GM12873 (cell line): ENCODE measurements at regions not wholly inside any gene's neighbourhood (a gene's known extent, or its start where the extent isn't known, plus 50 kb on each side); places are given as distances from the start of the nearest gene placed in this dataset.

Experiments used
- TF ChIP-seq, protein P1 (sequence below): IDR thresholded peaks from 2 replicates; pipeline ENCODE4 v1.5.1; 2012; ENCODE audit warnings: low read depth, mild to moderate bottlenecking, moderate library complexity, low read length, control low read depth; ENCODE audit not compliant: insufficient read depth; ENCODE audit errors: missing control alignments

DNA sequence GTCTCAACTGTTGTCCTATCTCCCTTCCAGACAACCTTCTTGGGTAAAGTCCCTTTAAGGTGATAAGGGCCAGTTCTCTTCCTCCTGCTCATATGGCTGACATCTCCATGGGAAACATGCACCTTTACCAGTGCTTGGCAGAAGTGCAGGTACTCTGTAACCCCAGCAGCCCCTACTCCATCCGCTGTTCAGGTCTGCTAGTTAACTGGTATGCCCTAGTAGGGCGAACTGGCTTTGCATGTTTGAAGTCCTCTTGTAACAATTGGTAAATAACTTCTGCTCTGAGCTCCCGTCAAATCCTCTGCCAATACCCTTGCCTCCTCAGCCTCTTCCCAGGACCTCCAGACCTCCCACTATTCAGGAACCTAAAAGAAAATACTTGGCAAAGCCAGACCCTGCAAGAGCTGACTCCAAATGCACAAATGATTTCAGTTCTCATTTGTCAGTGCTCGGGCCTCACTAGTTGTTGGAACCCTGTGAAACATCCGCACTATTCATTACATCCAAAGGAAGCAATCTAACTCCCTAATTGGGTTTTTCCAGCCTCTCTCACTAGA is 703.7 kb downstream of the MAFB start:
- TF ChIP-seq, protein P1, sequence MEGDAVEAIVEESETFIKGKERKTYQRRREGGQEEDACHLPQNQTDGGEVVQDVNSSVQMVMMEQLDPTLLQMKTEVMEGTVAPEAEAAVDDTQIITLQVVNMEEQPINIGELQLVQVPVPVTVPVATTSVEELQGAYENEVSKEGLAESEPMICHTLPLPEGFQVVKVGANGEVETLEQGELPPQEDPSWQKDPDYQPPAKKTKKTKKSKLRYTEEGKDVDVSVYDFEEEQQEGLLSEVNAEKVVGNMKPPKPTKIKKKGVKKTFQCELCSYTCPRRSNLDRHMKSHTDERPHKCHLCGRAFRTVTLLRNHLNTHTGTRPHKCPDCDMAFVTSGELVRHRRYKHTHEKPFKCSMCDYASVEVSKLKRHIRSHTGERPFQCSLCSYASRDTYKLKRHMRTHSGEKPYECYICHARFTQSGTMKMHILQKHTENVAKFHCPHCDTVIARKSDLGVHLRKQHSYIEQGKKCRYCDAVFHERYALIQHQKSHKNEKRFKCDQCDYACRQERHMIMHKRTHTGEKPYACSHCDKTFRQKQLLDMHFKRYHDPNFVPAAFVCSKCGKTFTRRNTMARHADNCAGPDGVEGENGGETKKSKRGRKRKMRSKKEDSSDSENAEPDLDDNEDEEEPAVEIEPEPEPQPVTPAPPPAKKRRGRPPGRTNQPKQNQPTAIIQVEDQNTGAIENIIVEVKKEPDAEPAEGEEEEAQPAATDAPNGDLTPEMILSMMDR: no peak

DNA sequence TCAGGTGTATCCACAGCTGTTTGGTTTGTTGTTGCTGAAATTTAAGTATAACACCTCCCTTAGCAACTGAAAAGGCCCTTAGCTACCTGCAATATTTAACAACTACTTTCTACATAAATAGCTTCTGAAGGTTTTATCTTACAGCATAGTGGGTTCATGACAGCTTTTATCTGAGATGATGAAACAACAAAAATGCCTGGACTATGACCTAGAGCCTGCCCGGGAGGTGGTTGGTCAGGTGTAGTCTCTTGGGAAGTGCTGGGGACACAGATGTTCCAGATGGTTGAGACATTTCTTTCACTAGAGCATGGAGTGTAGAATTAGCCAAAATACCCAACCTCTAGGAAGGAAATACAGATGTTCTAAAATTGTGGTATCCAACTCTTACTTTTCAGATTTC is 705.4 kb downstream of the MAFB start:
- TF ChIP-seq, protein P1: no peak

DNA sequence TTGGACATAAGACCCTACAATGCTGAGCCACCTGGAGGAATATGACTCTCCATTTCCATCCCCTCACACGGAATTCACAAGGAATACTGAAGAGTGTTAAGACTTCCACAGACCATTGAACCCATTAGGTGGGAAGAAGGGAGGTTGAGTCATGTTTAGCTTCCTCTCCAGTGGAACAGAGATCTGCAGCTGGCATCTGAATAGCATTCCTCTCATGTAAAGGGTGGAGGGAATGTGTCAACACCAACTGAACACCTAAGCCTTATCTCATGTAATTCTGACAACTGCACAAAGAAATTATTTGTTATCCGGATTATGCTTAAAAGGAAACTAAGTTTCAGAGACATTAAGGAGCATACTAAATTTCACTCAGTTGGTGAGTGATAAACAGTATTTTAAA is 705.9 kb downstream of the MAFB start:
- TF ChIP-seq, protein P1: no peak

DNA sequence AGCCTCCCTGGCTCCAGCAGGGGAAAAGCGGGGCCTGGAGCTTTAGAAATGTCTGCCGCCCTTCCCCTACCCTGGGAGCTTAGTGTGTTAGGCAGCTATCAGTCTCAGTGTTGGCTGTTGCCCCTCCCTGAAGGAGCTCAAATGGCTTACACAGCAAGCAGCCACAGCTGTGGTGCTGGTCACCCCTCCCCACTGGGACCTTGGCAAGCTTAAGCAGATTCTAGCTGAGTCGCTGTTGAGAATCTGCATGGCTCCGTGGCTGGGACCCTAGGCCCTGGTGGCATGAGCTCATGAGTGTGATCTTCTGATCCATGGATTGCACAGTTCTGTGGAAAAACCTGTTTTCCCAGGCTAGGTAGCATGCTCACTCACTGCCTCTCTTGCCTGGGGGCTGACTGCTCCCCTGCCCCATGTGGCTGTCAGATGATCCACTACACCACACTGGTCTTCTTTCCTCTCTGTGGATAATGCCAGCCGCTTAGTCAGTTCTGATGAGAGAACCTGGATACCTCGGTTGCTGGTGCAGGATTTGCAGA is 714.0 kb downstream of the MAFB start:
- TF ChIP-seq, protein P1: no peak

DNA sequence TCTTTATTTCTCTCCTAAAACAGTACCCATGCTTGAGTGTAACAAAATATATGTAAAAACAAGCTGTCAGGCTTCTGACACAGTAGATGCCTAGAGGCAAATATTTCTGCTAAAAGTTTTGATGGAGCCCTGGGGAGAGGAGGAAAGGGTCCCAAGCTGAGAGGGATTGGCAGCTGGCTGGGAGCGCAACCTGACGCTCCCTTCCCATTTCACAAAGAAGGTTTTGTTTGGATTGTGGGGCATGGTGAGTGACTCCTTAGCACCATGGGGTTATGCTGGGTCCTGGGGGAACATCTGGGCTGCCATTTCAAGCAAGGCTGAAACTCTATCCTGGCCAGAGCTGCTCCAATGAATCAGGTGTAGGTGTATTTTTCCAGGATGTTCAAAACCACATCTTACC is 720.5 kb downstream of the MAFB start:
- TF ChIP-seq, protein P1: no peak

DNA sequence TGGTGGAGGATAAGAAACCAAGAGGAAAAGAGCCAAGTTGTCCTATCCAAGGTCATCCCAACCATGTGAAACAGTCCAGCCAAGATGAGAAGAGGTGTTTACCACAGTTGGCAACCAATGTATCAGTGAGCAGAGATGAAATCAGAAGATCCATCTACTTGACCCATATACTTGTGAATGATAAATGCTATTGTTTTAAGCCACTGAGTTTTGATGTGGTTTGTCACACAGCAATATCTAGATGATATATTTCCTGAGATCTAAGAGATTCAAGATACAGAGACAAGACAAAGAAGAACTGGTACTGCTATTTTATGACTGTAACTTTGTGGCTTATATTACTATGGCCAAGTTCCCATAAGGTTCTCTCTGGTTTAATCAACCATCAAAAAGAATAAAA is 721.2 kb downstream of the MAFB start:
- TF ChIP-seq, protein P1: no peak

DNA sequence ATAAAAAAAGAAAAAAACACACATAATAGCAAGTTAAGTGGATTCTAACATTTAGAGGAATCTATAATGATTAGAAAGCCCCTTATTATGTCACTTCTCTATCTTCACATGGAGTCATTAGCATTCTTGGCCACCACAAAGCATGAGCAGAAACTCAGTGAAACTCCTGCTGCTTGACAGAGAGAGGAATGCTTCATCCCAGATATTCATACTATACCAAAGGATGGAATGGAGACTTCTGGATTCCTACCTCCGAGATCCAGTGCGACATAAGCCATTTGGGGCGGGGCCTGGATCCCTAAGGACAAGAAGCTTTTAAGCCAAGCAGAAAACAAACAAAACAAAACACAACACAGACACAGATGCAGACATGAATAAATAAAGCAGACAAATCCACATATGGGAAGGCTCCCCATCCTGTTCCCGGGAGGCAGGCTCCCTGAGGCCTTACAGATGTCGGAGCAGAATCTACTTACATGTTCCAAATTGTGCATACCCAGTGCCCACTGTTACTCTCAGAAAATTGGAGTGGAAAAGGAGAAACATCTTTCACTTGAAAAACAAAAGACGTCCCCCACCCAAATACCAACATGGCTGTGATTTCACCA is 727.3 kb downstream of the MAFB start:
- TF ChIP-seq, protein P1: no peak
